Astrocyte of the cerebellum (primary cell): ENCODE measurements at regions not wholly inside any gene's neighbourhood (a gene's known extent, or its start where the extent isn't known, plus 50 kb on each side); places are given as distances from the start of the nearest gene placed in this dataset.

Experiments used
- DNase-seq: peaks from one replicate; pipeline ENCODE4 v3.0.0-alpha.2; 2011; ENCODE audit warnings: low read depth
- H3K4me3 ChIP-seq: 2 replicates; pipeline ENCODE4 v1.5.1; 2011; ENCODE audit warnings: mild to moderate bottlenecking, low read depth, low read length, moderate library complexity
- CTCF ChIP-seq: IDR thresholded peaks from 2 replicates; pipeline ENCODE4 v1.5.1; 2012; ENCODE audit warnings: low read length, low read depth, moderate library complexity, mild to moderate bottlenecking; ENCODE audit errors: missing control alignments
- in situ Hi-C: cut with HindIII; loops from 2 replicates; pipeline ENCODE4 v1.10.0; 2017; ENCODE audit warnings: low sequenced_read_pairs

DNA sequence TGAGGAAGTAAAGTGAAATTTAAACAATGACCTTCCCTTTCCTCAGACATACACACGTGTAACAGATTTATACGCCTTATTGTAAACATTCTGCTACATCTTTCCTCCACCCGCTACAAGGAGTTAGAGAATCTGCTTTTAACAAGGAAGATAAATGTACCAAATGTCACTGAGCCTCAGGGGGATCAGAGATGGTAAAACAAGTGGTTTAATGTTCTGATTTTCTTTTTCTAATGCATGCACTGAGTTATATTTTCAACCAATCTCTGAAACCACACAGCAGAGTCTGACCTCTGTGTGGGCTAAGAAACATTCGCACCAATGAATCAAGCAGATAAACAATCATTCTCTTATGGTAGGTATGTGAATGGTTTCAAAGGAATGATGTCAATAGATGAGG is 599.5 kb downstream of the ARL4A start:
- in situ Hi-C loops, result loop anchor here (25.0 kb wide), 2 partner anchors 425 to 1175 kb away; no protein-coding TSS in a partner anchor
- no peak for TF ChIP-seq CTCF
- DNase-seq, result no peak
- no peak overlapping the region for H3K4me3 ChIP-seq

- no peak overlapping the region for H3K4me3 ChIP-seq
- no peak for TF ChIP-seq CTCF
- DNase-seq, result no peak
- in situ Hi-C loops, result loop anchor here (25.0 kb wide), 2 partner anchors 424 to 1174 kb away; no protein-coding TSS in a partner anchor
These were observed 601.1 kb downstream of the ARL4A start for GRCh38 chr7:13288516-13288915.

GRCh38 chr7:13290975-13291374 is 603.5 kb downstream of the ARL4A start:
- in situ Hi-C loops, result loop anchor here (25.0 kb wide), 2 partner anchors 421 to 1171 kb away; no protein-coding TSS in a partner anchor
- no peak for TF ChIP-seq CTCF
- H3K4me3 ChIP-seq, result no peak overlapping the region
- no peak for DNase-seq

GRCh38 chr7:13293264-13294002 is 606.0 kb downstream of the ARL4A start:
- H3K4me3 ChIP-seq, result no peak overlapping the region
- in situ Hi-C loops, result loop anchor here (25.0 kb wide), 2 partner anchors 419 to 1169 kb away; no protein-coding TSS in a partner anchor
- peak; percentile 12 for DNase-seq
- TF ChIP-seq CTCF, result no peak

DNA sequence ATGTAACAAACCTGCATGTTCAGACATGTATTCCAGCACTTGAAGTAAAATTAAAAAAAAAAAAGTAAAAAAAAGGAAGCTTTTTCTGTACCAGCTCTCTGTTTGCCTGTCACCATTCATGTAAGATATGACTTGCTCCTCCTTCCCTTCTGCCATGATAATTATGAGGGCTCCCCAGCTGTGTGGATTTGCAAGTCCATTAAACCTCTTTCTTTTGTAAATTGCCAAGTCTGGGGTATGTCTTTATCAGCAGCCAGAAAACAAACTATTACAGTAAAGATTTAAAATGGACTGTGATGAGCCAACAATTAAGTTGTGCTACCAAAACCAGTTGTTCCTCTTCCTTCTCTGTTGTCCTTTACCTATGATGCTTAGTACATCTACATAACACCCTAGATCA is 619.6 kb downstream of the ARL4A start:
- no peak for TF ChIP-seq CTCF
- no peak overlapping the region for H3K4me3 ChIP-seq
- in situ Hi-C loops, result no loop called here
- DNase-seq, result no peak

DNA sequence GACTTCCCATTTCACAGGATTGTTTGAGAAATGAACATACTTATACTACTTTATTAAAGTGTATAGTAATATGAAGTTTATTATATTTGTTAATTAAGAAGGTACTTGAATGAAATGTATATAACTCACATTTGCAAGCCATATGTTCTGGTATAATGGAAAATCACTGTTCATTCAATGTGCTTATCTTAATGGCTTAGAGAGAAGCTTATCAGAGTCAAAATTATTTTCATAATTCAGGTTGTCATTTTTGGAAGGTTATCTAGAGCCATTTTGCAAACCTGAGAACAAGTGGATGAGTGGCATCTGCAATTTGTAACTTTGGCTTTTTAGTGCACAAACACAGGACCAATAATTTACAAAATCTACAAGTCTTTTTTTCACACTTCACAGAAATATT is 621.0 kb downstream of the ARL4A start:
- H3K4me3 ChIP-seq, result no peak overlapping the region
- in situ Hi-C loops, result no loop called here
- DNase-seq, result no peak
- no peak for TF ChIP-seq CTCF
